ENCODE measurements at regions not wholly inside any gene's neighbourhood (a gene's known extent, or its start where the extent isn't known, plus 50 kb on each side); places are given as distances from the start of the nearest gene placed in this dataset.

- TF ChIP-seq POLR2A (IDR thresholded peaks at IDR 0.05; ENCODE audit: control extremely low read depth in 1 of 2, low read depth in 2 of 2, low read length in 2 of 2) (no peak), RXRA (IDR thresholded peaks at IDR 0.05; ENCODE audit: insufficient read depth, low read depth, low read length) (no peak), CTCF (IDR thresholded peaks at IDR 0.05; ENCODE audit: control extremely low read depth in 1 of 3, insufficient read depth in 1 of 3, low read depth in 1 of 3, low read length in 3 of 3) (no peak)
Measured at GRCh38 chr9:61665829-61666228, 476.0 kb downstream of the SPATA31A7 start.

Data from H1 (cell line).